ENCODE measurements at regions not wholly inside any gene's neighbourhood (a gene's known extent, or its start where the extent isn't known, plus 50 kb on each side); places are given as distances from the start of the nearest gene placed in this dataset.

GRCh38 chr2:64225491-64225890 lies 81.3 kb upstream of the PELI1 start:
- TF ChIP-seq CTCF (IDR thresholded peaks at IDR 0.05), result no peak
- H3K27ac ChIP-seq, result no peak overlapping the region

GRCh38 chr2:64226611-64227010 lies 82.4 kb upstream of the PELI1 start:
- no peak overlapping the region for H2AFZ ChIP-seq
- H3K4me1 ChIP-seq, result peaks cover 16% of the 10 kb centered on the region
- no peak overlapping the region for H3K4me3 ChIP-seq (ENCODE audit: low read depth, low read length)
- no peak for TF ChIP-seq CTCF (IDR thresholded peaks at IDR 0.05)
- H3K9me3 ChIP-seq (ENCODE audit: control insufficient read depth, low read length), result no peaks in the 10 kb centered on the region
- no peaks in the 10 kb centered on the region for H3K79me2 ChIP-seq
- no peaks in the 10 kb centered on the region for H3K36me3 ChIP-seq (ENCODE audit: control insufficient read depth, insufficient read depth, low read length)
- no peak overlapping the region for H3K9ac ChIP-seq
- H3K27ac ChIP-seq, result no peak overlapping the region
- no peak overlapping the region for H3K4me2 ChIP-seq (ENCODE audit: low read length)
- no peaks in the 10 kb centered on the region for H3K27me3 ChIP-seq (ENCODE audit: control insufficient read depth, insufficient read depth, low read length)

More at GRCh38 chr2:64225491-64225890, 81.3 kb upstream of the PELI1 start:
- H3K9me3 ChIP-seq (ENCODE audit: control insufficient read depth, low read length), result no peaks in the 10 kb centered on the region
- no peak overlapping the region for H3K9ac ChIP-seq
- H3K27me3 ChIP-seq (ENCODE audit: control insufficient read depth, insufficient read depth, low read length), result no peaks in the 10 kb centered on the region
- peaks cover 16% of the 10 kb centered on the region for H3K4me1 ChIP-seq
- H2AFZ ChIP-seq, result no peak overlapping the region
- no peak overlapping the region for H3K4me2 ChIP-seq (ENCODE audit: low read length)
- H3K4me3 ChIP-seq (ENCODE audit: low read depth, low read length), result no peak overlapping the region
- H3K79me2 ChIP-seq, result no peaks in the 10 kb centered on the region
- H3K36me3 ChIP-seq (ENCODE audit: control insufficient read depth, insufficient read depth, low read length), result no peaks in the 10 kb centered on the region

- Histone ChIP-seq H3K79me2 (no peaks in the 10 kb centered on the region), H3K9me3 (ENCODE audit: control insufficient read depth, low read length) (no peaks in the 10 kb centered on the region), H3K27me3 (ENCODE audit: control insufficient read depth, insufficient read depth, low read length) (no peaks in the 10 kb centered on the region), H3K4me2 (ENCODE audit: low read length) (peak overlapping the region; percentile 81), H3K27ac (no peak overlapping the region), H2AFZ (peak overlapping the region; percentile 96), H3K4me1 (peaks cover 9% of the 10 kb centered on the region), H3K9ac (no peak overlapping the region), H3K4me3 (ENCODE audit: low read depth, low read length) (peak overlapping the region; percentile 53), H3K36me3 (ENCODE audit: control insufficient read depth, insufficient read depth, low read length) (no peaks in the 10 kb centered on the region)
- TF ChIP-seq CTCF (IDR thresholded peaks at IDR 0.05), result no peak
Measured at GRCh38 chr2:64227603-64228125, 83.4 kb upstream of the PELI1 start.

GRCh38 chr2:64228126-64228678 lies 84.0 kb upstream of the PELI1 start:
- H3K79me2 ChIP-seq, result no peaks in the 10 kb centered on the region
- no peaks in the 10 kb centered on the region for H3K36me3 ChIP-seq (ENCODE audit: control insufficient read depth, insufficient read depth, low read length)
- H3K27me3 ChIP-seq (ENCODE audit: control insufficient read depth, insufficient read depth, low read length), result no peaks in the 10 kb centered on the region
- H3K27ac ChIP-seq, result peak overlapping the region; percentile 33
- peak overlapping the region; percentile 81 for H3K4me2 ChIP-seq (ENCODE audit: low read length)
- peaks cover 6% of the 10 kb centered on the region for H3K4me1 ChIP-seq
- TF ChIP-seq CTCF (IDR thresholded peaks at IDR 0.05), result no peak
- H3K4me3 ChIP-seq (ENCODE audit: low read depth, low read length), result peak overlapping the region; percentile 53
- H3K9me3 ChIP-seq (ENCODE audit: control insufficient read depth, low read length), result no peaks in the 10 kb centered on the region
- H2AFZ ChIP-seq, result peak overlapping the region; percentile 96
- H3K9ac ChIP-seq, result no peak overlapping the region

GRCh38 chr2:64228918-64229317 lies 84.7 kb upstream of the PELI1 start:
- Histone ChIP-seq H3K9me3 (ENCODE audit: control insufficient read depth, low read length) (no peaks in the 10 kb centered on the region), H2AFZ (peak overlapping the region; percentile 96), H3K79me2 (no peaks in the 10 kb centered on the region), H3K27me3 (ENCODE audit: control insufficient read depth, insufficient read depth, low read length) (no peaks in the 10 kb centered on the region), H3K9ac (no peak overlapping the region), H3K4me3 (ENCODE audit: low read depth, low read length) (peak overlapping the region; percentile 53), H3K27ac (no peak overlapping the region), H3K36me3 (ENCODE audit: control insufficient read depth, insufficient read depth, low read length) (no peaks in the 10 kb centered on the region), H3K4me1 (peaks cover 6% of the 10 kb centered on the region), H3K4me2 (ENCODE audit: low read length) (no peak overlapping the region)
- TF ChIP-seq CTCF (IDR thresholded peaks at IDR 0.05), result no peak
